ENCODE measurements at regions not wholly inside any gene's neighbourhood (a gene's known extent, or its start where the extent isn't known, plus 50 kb on each side); places are given as distances from the start of the nearest gene placed in this dataset.

DNA sequence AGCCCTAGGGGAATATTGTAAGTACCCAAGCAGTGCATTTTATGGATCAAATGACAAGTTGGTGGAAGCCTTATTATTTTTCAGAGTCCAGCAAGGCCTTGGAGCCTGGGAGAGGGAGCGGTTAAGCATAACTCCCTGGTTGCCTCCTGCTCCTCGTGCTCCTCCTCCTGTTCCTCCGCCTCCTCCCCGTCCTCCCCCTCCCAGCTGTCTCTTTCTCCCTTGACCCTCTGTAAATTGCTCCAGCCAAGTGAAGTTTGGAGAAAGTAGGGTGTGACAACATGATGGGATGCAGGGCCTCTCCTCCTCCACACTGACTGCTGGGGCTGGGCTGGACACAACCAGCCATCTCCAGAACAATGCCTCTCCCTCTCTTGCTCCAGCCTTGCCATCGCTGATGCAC, 586.9 kb downstream of the CCDC171 start:
- Histone ChIP-seq H3K9me3 (ENCODE audit: control insufficient read depth in 5 of 5, low read length in 5 of 5) (no peaks in the 10 kb centered on the region), H3K4me3 (ENCODE audit: low read depth in 1 of 5, low read length in 5 of 5) (no peak overlapping the region), H3K4me1 (ENCODE audit: control insufficient read depth in 5 of 5, insufficient read depth in 5 of 5, low read length in 5 of 5) (no peaks in the 10 kb centered on the region), H3K36me3 (ENCODE audit: control insufficient read depth in 5 of 5, insufficient read depth in 5 of 5, low read length in 5 of 5) (no peaks in the 10 kb centered on the region), H3K9ac (ENCODE audit: low read length in 5 of 5) (no peak overlapping the region), H3K27ac (ENCODE audit: low read depth, low read length) (no peak overlapping the region), H3K27me3 (ENCODE audit: control insufficient read depth in 5 of 5, insufficient read depth in 4 of 5, low read length in 5 of 5) (no peaks in the 10 kb centered on the region)

DNA sequence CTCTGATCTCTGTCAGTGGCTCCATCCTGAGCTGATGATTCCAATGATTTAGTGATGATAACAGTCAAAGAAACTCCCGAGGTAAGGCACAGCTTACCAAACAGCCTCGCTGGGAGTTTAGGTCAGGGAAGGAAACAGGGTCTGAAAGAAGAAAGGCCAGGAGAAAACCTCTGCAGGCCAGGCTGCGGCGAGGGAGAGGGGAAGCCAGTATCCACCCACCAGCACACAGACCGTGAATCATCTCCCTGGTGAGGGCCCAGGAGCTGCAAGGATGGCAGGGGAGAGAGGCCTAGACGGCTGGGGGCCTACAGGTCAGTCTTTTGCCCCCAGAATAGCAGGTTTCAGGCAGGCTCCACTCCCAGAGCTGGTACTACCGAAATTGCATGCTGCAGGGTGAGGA, 590.5 kb downstream of the CCDC171 start:
- H3K27ac ChIP-seq (ENCODE audit: low read depth, low read length): no peak overlapping the region
- no peak overlapping the region for H3K9ac ChIP-seq (ENCODE audit: low read length in 5 of 5)
- H3K27me3 ChIP-seq (ENCODE audit: control insufficient read depth in 5 of 5, insufficient read depth in 4 of 5, low read length in 5 of 5): no peaks in the 10 kb centered on the region
- no peaks in the 10 kb centered on the region for H3K36me3 ChIP-seq (ENCODE audit: control insufficient read depth in 5 of 5, insufficient read depth in 5 of 5, low read length in 5 of 5)
- peaks cover 0 to 21% (median 0%) of the 10 kb centered on the region in 5 donors for H3K4me1 ChIP-seq (ENCODE audit: control insufficient read depth in 5 of 5, insufficient read depth in 5 of 5, low read length in 5 of 5)
- no peaks in the 10 kb centered on the region for H3K9me3 ChIP-seq (ENCODE audit: control insufficient read depth in 5 of 5, low read length in 5 of 5)
- no peak overlapping the region for H3K4me3 ChIP-seq (ENCODE audit: low read depth in 1 of 5, low read length in 5 of 5)

DNA sequence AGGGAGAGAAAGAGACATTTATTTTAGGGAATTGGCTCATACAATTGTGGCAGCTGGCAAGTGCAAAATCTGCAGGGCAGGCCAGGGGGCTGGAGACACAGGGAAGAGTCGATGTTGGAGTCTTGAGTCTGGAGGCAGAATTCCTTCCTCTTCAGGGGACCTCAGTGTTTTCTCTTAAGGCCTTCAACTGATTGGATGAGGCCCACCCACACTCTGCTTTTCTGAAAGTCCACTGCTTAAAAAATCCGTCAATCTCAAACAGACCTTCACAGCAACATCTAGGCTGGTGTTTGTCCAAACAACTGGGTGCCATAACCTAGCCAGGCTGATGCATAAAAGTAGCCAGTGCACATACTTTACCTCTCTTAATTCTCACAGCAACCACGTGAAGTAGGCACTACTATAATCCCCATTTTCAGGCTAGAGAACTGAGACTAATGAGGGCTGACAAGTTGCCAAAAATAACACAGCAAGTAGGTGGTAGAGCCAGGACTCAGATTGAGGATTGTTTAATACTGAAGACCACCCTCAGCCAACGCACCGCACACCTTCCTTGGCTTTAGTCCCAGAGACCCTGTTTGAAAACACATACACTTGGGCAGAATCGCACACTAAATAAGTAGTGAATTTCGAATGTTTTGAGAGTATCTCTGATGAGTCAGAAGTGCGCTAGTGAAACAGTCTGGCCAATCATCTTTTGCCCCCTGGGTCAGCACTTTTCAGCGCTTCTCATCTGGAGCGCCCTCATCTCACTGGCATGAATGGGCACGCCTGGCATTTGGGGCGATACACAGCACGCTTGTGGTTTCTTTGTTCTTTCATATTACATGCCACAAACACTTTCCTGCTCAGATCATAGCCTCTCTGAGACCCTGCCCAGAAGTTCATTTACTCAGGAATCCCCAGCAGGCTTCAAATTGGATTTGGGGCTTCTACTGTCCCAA, 591.4 kb downstream of the CCDC171 start:
- H3K9me3 ChIP-seq (ENCODE audit: control insufficient read depth in 5 of 5, low read length in 5 of 5): no peaks in the 10 kb centered on the region
- H3K27me3 ChIP-seq (ENCODE audit: control insufficient read depth in 5 of 5, insufficient read depth in 4 of 5, low read length in 5 of 5): no peaks in the 10 kb centered on the region
- H3K9ac ChIP-seq (ENCODE audit: low read length in 5 of 5): no peak overlapping the region
- no peaks in the 10 kb centered on the region for H3K36me3 ChIP-seq (ENCODE audit: control insufficient read depth in 5 of 5, insufficient read depth in 5 of 5, low read length in 5 of 5)
- no peak overlapping the region for H3K27ac ChIP-seq (ENCODE audit: low read depth, low read length)
- peaks cover 0 to 21% (median 0%) of the 10 kb centered on the region in 5 donors for H3K4me1 ChIP-seq (ENCODE audit: control insufficient read depth in 5 of 5, insufficient read depth in 5 of 5, low read length in 5 of 5)
- no peak overlapping the region for H3K4me3 ChIP-seq (ENCODE audit: low read depth in 1 of 5, low read length in 5 of 5)

DNA sequence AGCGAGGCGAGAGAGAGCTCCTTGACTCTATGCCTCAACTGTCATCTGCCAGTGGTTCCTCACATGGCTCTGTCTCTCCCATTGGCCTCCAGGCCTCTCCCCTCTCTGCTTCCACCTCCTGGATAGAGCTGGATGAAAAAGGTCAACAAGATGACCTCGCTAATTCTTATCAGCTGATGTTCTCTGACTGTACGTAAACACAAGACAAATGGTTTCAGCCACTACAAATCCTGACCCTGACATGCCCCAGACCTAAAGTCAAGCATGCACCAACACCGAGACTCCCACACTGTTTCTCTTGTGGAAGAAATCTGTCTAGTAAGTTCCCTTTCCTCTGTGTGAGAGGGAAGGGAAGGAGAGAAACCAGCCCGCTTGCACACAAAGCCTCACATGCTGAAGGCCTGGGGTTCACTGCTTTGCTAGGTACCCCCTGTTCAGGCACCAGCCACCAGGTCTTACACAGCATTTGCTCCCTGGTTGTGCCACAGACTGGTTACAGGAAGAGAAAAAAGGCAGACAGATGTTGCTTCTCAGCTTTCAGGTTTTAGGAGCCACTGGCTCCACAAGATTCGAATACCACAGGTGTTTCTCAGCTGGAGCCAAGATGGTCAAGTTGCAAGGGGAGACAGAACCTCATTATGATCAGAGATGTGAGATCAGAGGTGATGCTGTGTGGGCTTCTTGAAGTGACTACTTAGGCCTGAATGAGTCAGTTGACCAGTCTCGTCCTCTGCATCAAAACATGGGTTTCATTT, 592.5 kb downstream of the CCDC171 start:
- no peaks in the 10 kb centered on the region for H3K27me3 ChIP-seq (ENCODE audit: control insufficient read depth in 5 of 5, insufficient read depth in 4 of 5, low read length in 5 of 5)
- H3K36me3 ChIP-seq (ENCODE audit: control insufficient read depth in 5 of 5, insufficient read depth in 5 of 5, low read length in 5 of 5): no peaks in the 10 kb centered on the region
- no peaks in the 10 kb centered on the region for H3K9me3 ChIP-seq (ENCODE audit: control insufficient read depth in 5 of 5, low read length in 5 of 5)
- H3K27ac ChIP-seq (ENCODE audit: low read depth, low read length): no peak overlapping the region
- no peak overlapping the region for H3K4me3 ChIP-seq (ENCODE audit: low read depth in 1 of 5, low read length in 5 of 5)
- H3K9ac ChIP-seq (ENCODE audit: low read length in 5 of 5): no peak overlapping the region
- H3K4me1 ChIP-seq (ENCODE audit: control insufficient read depth in 5 of 5, insufficient read depth in 5 of 5, low read length in 5 of 5): peaks cover 0 to 21% (median 0%) of the 10 kb centered on the region in 5 donors

DNA sequence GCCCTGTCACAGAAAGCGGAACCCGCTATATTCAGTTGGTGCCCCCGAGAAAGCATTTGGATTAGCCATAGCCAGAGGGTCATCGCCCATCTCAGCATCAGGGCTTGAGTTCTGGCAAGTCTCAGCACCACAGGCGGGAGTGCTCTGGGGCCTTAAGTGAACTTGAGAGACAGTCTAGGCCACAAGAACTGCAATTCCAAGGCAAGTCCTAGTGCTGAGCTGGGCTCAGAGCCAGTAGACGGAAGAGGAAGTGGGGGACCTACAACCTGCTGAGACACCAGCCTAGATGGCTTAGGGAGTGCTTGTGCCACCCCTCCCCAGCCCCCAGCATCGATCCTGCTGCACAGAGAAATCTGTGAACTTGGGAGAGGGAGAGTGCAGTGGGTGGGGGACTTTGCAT, 594.9 kb downstream of the CCDC171 start:
- H3K27ac ChIP-seq (ENCODE audit: low read depth, low read length): no peak overlapping the region
- no peak overlapping the region for H3K4me3 ChIP-seq (ENCODE audit: low read depth in 1 of 5, low read length in 5 of 5)
- H3K9me3 ChIP-seq (ENCODE audit: control insufficient read depth in 5 of 5, low read length in 5 of 5): no peaks in the 10 kb centered on the region
- no peaks in the 10 kb centered on the region for H3K27me3 ChIP-seq (ENCODE audit: control insufficient read depth in 5 of 5, insufficient read depth in 4 of 5, low read length in 5 of 5)
- H3K4me1 ChIP-seq (ENCODE audit: control insufficient read depth in 5 of 5, insufficient read depth in 5 of 5, low read length in 5 of 5): peaks cover 0 to 21% (median 0%) of the 10 kb centered on the region in 5 donors
- H3K9ac ChIP-seq (ENCODE audit: low read length in 5 of 5): no peak overlapping the region
- H3K36me3 ChIP-seq (ENCODE audit: control insufficient read depth in 5 of 5, insufficient read depth in 5 of 5, low read length in 5 of 5): no peaks in the 10 kb centered on the region

DNA sequence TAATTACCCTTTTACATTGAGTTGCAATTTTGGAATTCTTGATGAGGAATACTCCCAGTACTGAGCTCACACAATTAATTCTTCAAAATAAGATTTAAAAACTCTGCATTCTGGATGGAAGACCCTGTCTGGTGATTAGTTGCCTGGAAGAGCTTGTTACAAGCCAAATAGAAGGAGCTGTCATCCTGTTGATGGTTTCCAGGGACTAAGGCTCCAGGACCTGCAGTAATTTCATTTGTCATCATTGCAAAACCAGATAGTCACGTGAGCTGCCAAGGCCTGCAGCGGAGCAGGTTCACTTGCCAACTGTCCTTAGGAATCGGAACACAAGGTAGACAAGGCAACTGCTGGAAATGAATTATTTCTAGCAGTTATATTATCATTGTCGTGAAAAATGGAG, 597.7 kb downstream of the CCDC171 start:
- H3K27me3 ChIP-seq (ENCODE audit: control insufficient read depth in 5 of 5, insufficient read depth in 4 of 5, low read length in 5 of 5): no peaks in the 10 kb centered on the region
- H3K4me3 ChIP-seq (ENCODE audit: low read depth in 1 of 5, low read length in 5 of 5): no peak overlapping the region
- no peak overlapping the region for H3K27ac ChIP-seq (ENCODE audit: low read depth, low read length)
- H3K9me3 ChIP-seq (ENCODE audit: control insufficient read depth in 5 of 5, low read length in 5 of 5): no peaks in the 10 kb centered on the region
- no peak overlapping the region for H3K9ac ChIP-seq (ENCODE audit: low read length in 5 of 5)
- peaks cover 0 to 30% (median 8%) of the 10 kb centered on the region in 5 donors for H3K4me1 ChIP-seq (ENCODE audit: control insufficient read depth in 5 of 5, insufficient read depth in 5 of 5, low read length in 5 of 5)
- H3K36me3 ChIP-seq (ENCODE audit: control insufficient read depth in 5 of 5, insufficient read depth in 5 of 5, low read length in 5 of 5): no peaks in the 10 kb centered on the region

DNA sequence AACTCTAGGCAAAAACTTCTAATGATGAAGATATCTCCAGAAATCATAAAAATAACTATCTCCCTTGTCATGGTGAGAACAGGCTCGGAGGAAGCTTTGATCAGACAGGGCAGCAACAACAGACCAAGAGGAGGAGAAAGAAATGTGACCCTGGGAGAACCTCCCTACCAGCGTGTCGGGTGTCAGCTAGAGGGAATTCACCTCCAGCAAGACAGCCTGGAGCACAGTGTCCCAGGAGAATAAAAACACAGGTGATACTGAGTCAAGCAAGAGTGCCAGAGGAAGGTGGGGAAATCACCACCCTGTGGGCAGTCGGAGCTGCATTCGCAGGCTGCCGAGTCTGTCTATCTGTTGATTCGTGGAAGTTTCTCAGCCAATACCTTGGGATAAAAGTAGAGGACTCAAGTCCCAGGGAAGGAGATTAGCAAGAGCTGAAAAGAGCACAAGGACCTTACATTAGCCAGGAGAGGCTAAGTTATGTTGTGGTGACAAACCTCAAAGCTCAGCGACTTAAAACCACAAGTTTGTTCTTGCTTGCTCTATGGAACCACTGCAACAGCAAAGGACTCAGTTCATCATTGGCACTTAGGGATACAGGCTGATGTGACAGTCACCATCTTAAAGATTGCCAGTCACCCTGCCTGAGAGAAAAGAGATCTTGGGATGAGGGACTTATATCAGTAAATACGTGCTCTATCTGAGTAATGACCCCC, 598.3 kb downstream of the CCDC171 start:
- no peaks in the 10 kb centered on the region for H3K36me3 ChIP-seq (ENCODE audit: control insufficient read depth in 5 of 5, insufficient read depth in 5 of 5, low read length in 5 of 5)
- H3K4me3 ChIP-seq (ENCODE audit: low read depth in 1 of 5, low read length in 5 of 5): no peak overlapping the region
- H3K27me3 ChIP-seq (ENCODE audit: control insufficient read depth in 5 of 5, insufficient read depth in 4 of 5, low read length in 5 of 5): no peaks in the 10 kb centered on the region
- H3K4me1 ChIP-seq (ENCODE audit: control insufficient read depth in 5 of 5, insufficient read depth in 5 of 5, low read length in 5 of 5): peaks cover 0 to 24% (median 8%) of the 10 kb centered on the region in 5 donors
- no peak overlapping the region for H3K27ac ChIP-seq (ENCODE audit: low read depth, low read length)
- no peaks in the 10 kb centered on the region for H3K9me3 ChIP-seq (ENCODE audit: control insufficient read depth in 5 of 5, low read length in 5 of 5)
- H3K9ac ChIP-seq (ENCODE audit: low read length in 5 of 5): no peak overlapping the region

DNA sequence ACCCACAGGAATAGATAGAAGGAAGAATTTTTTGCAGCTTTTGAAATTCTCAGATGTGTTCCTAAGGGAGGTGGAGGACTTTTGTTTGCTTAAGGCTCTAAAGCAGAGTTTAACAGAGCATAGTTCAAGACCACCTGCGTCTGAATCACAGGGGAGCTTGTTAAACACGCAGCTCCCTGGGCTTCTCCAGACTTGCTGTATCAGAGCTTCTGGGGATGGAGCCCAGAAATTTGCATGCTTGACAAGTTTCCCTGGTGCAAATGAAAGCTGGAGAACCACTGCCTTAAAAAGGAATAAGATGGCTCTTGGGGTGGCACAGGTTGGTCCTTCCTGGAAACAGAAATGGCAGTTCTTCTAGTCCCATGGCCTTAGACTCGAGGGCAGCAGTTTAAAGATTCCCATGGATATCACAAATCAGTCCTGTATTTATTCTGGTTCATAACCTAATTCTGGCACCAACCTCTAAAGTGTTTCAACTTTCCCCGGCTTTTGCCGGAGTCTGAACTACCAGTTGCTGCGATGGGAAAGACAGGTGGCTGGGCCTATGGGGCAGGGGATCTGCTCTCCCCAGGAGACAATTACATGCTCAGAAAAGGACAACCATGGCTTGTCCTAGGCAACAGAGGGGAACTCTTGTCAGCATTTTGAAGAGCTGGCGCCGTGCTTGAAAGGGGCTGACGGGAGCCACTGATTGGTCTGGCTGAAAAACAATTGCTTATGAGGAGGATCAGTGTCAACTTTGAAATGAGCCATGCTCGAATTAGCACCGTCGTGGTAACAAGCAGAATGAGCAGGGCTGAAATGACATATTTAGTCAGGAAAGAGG, 599.6 kb downstream of the CCDC171 start:
- no peak overlapping the region for H3K9ac ChIP-seq (ENCODE audit: low read length in 5 of 5)
- H3K4me1 ChIP-seq (ENCODE audit: control insufficient read depth in 5 of 5, insufficient read depth in 5 of 5, low read length in 5 of 5): peaks cover 0 to 18% (median 8%) of the 10 kb centered on the region in 5 donors
- H3K27me3 ChIP-seq (ENCODE audit: control insufficient read depth in 5 of 5, insufficient read depth in 4 of 5, low read length in 5 of 5): no peaks in the 10 kb centered on the region
- H3K27ac ChIP-seq (ENCODE audit: low read depth, low read length): no peak overlapping the region
- H3K9me3 ChIP-seq (ENCODE audit: control insufficient read depth in 5 of 5, low read length in 5 of 5): no peaks in the 10 kb centered on the region
- H3K36me3 ChIP-seq (ENCODE audit: control insufficient read depth in 5 of 5, insufficient read depth in 5 of 5, low read length in 5 of 5): no peaks in the 10 kb centered on the region
- H3K4me3 ChIP-seq (ENCODE audit: low read depth in 1 of 5, low read length in 5 of 5): no peak overlapping the region

DNA sequence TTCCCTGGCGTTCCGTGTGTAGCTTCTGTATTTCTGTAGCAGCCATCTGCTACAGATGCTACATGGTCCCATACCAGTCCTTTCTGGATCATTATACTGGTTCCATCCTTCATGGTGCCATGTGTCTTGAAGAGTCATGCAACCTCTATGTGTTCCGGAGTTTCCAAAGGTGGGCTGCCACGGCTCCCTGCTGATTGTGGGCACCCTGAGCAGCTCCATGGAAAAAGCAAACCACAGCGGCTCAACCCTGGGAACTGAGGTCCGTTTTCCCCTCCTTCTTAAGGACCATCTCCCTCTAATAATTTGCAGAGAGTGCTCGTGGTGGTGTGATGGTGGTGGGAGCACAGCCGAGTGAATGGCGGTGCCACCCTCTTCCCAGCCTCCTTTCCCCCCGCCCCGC, 600.4 kb downstream of the CCDC171 start:
- no peak overlapping the region for H3K9ac ChIP-seq (ENCODE audit: low read length in 5 of 5)
- H3K4me1 ChIP-seq (ENCODE audit: control insufficient read depth in 5 of 5, insufficient read depth in 5 of 5, low read length in 5 of 5): peaks cover 0 to 11% (median 8%) of the 10 kb centered on the region in 5 donors
- no peak overlapping the region for H3K27ac ChIP-seq (ENCODE audit: low read depth, low read length)
- H3K27me3 ChIP-seq (ENCODE audit: control insufficient read depth in 5 of 5, insufficient read depth in 4 of 5, low read length in 5 of 5): no peaks in the 10 kb centered on the region
- H3K36me3 ChIP-seq (ENCODE audit: control insufficient read depth in 5 of 5, insufficient read depth in 5 of 5, low read length in 5 of 5): no peaks in the 10 kb centered on the region
- H3K4me3 ChIP-seq (ENCODE audit: low read depth in 1 of 5, low read length in 5 of 5): no peak overlapping the region
- no peaks in the 10 kb centered on the region for H3K9me3 ChIP-seq (ENCODE audit: control insufficient read depth in 5 of 5, low read length in 5 of 5)
